HepG2 (cell line): ENCODE measurements at regions not wholly inside any gene's neighbourhood (a gene's known extent, or its start where the extent isn't known, plus 50 kb on each side); places are given as distances from the start of the nearest gene placed in this dataset.

Experiments used
- ATF1 ChIP-seq: IDR thresholded peaks from 2 replicates; pipeline ENCODE4 v1.6.1; 2016; ENCODE audit warnings: mild to moderate bottlenecking, control low read depth
- ATF7-NPFF ChIP-seq: sonication (generic); formaldehyde crosslinking; IDR thresholded peaks from 2 replicates; pipeline ENCODE4 v1.8.1; 2023; ENCODE audit warnings: mild to moderate bottlenecking, low read depth, missing genetic modification reagents, moderate library complexity
- CEBPB ChIP-seq: IDR thresholded peaks from 2 replicates; pipeline ENCODE4 v1.6.1; 2011; ENCODE audit warnings: low read depth, low read length, improper control_type of control experiment, borderline replicate concordance
- FLYWCH1 ChIP-seq: sonication (generic); formaldehyde crosslinking; IDR thresholded peaks from 2 replicates; pipeline ENCODE4 v1.8.1; 2023; ENCODE audit warnings: mild to moderate bottlenecking, missing genetic modification reagents
- HCFC1 ChIP-seq: fragments of 150-350 bp; IDR thresholded peaks from 2 replicates; pipeline ENCODE4 v1.6.1; 2014; ENCODE audit warnings: low read depth, low read length
- KDM5B ChIP-seq: sonication (generic); formaldehyde crosslinking; IDR thresholded peaks from 2 replicates; pipeline ENCODE4 v1.4.0; 2020; ENCODE audit warnings: missing genetic modification reagents, mild to moderate bottlenecking, borderline replicate concordance
- SMARCC2 ChIP-seq: fragments of 450-650 bp; IDR thresholded peaks from 2 replicates; pipeline ENCODE4 v1.6.1; 2017; ENCODE audit warnings: antibody characterized with exemption, mild to moderate bottlenecking
- SMC3 ChIP-seq: IDR thresholded peaks from 2 replicates; pipeline ENCODE4 v1.6.1; 2011; ENCODE audit warnings: low read length, improper control_type of control experiment
- ZC3H4 ChIP-seq: sonication (generic); formaldehyde crosslinking; IDR thresholded peaks from 2 replicates; pipeline ENCODE4 v1.4.0; 2020; ENCODE audit warnings: missing genetic modification reagents, borderline replicate concordance
- ZFX ChIP-seq: sonication (generic); formaldehyde crosslinking; IDR thresholded peaks from 2 replicates; pipeline ENCODE4 v1.4.0; 2020; ENCODE audit warnings: mild to moderate bottlenecking, low read depth, missing genetic modification reagents, moderate library complexity
- ZKSCAN1 ChIP-seq: fragments of 150-350 bp; IDR thresholded peaks from 2 replicates; pipeline ENCODE4 v1.6.1; 2014; ENCODE audit warnings: low read length
- ZNF253 ChIP-seq: sonication (generic); formaldehyde crosslinking; IDR thresholded peaks from 2 replicates; pipeline ENCODE4 v1.8.0; 2022; ENCODE audit warnings: mild to moderate bottlenecking, missing genetic modification reagents, borderline replicate concordance
- ZNF256 ChIP-seq: sonication (generic); formaldehyde crosslinking; conservative IDR thresholded peaks from 2 replicates; pipeline ENCODE4 v1.4.0; 2020; ENCODE audit warnings: missing genetic modification reagents
- ZNF326 ChIP-seq: sonication (generic); formaldehyde crosslinking; IDR thresholded peaks from 2 replicates; pipeline ENCODE4 v1.4.0; 2020; ENCODE audit warnings: missing genetic modification reagents, borderline replicate concordance
- ZNF431 ChIP-seq: sonication (generic); formaldehyde crosslinking; IDR thresholded peaks from 2 replicates; pipeline ENCODE4 v1.9.0; 2022; ENCODE audit warnings: missing genetic modification reagents, low read depth, mild to moderate bottlenecking, borderline replicate concordance
- ZNF460 ChIP-seq: sonication (generic); formaldehyde crosslinking; IDR thresholded peaks from 2 replicates; pipeline ENCODE4 v1.5.1; 2020; ENCODE audit warnings: missing genetic modification reagents, mild to moderate bottlenecking, borderline replicate concordance
- ZNF598 ChIP-seq: sonication (generic); formaldehyde crosslinking; IDR thresholded peaks from 2 replicates; pipeline ENCODE4 v1.5.1; 2020; ENCODE audit warnings: mild to moderate bottlenecking, missing genetic modification reagents, borderline replicate concordance
- ZNF672 ChIP-seq: sonication (generic); formaldehyde crosslinking; IDR thresholded peaks from 2 replicates; pipeline ENCODE4 v1.8.1; 2022; ENCODE audit warnings: missing genetic modification reagents
- ZNF709 ChIP-seq: sonication (generic); formaldehyde crosslinking; IDR thresholded peaks from 2 replicates; pipeline ENCODE4 v1.5.0; 2020; ENCODE audit warnings: mild to moderate bottlenecking, missing genetic modification reagents
- ZNF761 ChIP-seq: sonication (generic); formaldehyde crosslinking; conservative IDR thresholded peaks from 2 replicates; pipeline ENCODE4 v1.4.0; 2020; ENCODE audit warnings: mild to moderate bottlenecking, missing genetic modification reagents
- ZNF780A ChIP-seq: sonication (generic); formaldehyde crosslinking; IDR thresholded peaks from 2 replicates; pipeline ENCODE4 v1.8.0; 2022; ENCODE audit warnings: mild to moderate bottlenecking, missing genetic modification reagents, moderate library complexity
- ZNF850 ChIP-seq: sonication (generic); formaldehyde crosslinking; conservative IDR thresholded peaks from 2 replicates; pipeline ENCODE4 v1.9.0; 2021; ENCODE audit warnings: mild to moderate bottlenecking, missing genetic modification reagents
- TF ChIP-seq, protein P1 (sequence below): sonication (generic); formaldehyde crosslinking; IDR thresholded peaks from 2 replicates; pipeline ENCODE4 v1.4.0; 2020; ENCODE audit warnings: mild to moderate bottlenecking, missing genetic modification reagents
- TF ChIP-seq, protein P2 (sequence below): sonication (generic); formaldehyde crosslinking; IDR thresholded peaks from 2 replicates; pipeline ENCODE4 v1.4.0; 2020; ENCODE audit warnings: missing genetic modification reagents
- TF ChIP-seq, protein P3 (sequence below): sonication (generic); formaldehyde crosslinking; IDR thresholded peaks from 2 replicates; pipeline ENCODE4 v1.5.0; 2020; ENCODE audit warnings: mild to moderate bottlenecking, missing genetic modification reagents, moderate library complexity

DNA sequence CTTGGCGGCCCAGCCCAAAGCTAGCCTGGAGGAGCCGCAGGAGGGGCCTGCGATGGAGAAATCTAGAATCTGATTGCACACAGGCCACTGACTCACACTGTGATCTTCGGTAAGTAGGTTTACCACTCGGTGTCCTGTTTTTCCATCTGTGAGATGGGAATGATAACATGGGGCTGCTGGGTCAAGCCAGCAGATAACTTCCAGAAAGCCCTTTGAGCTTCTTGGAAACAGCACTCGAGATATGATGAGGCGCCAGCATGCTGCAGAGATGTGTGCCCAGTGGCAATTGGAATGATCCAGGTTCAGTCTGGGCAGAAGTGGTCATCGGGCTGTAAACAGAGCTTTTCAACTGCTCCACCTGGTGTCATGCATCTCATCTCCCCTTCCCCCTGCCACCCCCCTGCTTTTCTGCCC lies 771.3 kb upstream of the TBX3 start (continued):
- TF ChIP-seq ZNF431 (CRISPR knock-in tag) = no peak
- no peak for TF ChIP-seq HCFC1
- TF ChIP-seq, protein P1, sequence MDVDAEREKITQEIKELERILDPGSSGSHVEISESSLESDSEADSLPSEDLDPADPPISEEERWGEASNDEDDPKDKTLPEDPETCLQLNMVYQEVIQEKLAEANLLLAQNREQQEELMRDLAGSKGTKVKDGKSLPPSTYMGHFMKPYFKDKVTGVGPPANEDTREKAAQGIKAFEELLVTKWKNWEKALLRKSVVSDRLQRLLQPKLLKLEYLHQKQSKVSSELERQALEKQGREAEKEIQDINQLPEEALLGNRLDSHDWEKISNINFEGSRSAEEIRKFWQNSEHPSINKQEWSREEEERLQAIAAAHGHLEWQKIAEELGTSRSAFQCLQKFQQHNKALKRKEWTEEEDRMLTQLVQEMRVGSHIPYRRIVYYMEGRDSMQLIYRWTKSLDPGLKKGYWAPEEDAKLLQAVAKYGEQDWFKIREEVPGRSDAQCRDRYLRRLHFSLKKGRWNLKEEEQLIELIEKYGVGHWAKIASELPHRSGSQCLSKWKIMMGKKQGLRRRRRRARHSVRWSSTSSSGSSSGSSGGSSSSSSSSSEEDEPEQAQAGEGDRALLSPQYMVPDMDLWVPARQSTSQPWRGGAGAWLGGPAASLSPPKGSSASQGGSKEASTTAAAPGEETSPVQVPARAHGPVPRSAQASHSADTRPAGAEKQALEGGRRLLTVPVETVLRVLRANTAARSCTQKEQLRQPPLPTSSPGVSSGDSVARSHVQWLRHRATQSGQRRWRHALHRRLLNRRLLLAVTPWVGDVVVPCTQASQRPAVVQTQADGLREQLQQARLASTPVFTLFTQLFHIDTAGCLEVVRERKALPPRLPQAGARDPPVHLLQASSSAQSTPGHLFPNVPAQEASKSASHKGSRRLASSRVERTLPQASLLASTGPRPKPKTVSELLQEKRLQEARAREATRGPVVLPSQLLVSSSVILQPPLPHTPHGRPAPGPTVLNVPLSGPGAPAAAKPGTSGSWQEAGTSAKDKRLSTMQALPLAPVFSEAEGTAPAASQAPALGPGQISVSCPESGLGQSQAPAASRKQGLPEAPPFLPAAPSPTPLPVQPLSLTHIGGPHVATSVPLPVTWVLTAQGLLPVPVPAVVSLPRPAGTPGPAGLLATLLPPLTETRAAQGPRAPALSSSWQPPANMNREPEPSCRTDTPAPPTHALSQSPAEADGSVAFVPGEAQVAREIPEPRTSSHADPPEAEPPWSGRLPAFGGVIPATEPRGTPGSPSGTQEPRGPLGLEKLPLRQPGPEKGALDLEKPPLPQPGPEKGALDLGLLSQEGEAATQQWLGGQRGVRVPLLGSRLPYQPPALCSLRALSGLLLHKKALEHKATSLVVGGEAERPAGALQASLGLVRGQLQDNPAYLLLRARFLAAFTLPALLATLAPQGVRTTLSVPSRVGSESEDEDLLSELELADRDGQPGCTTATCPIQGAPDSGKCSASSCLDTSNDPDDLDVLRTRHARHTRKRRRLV (CRISPR knock-in tag) = no peak
- no peak for TF ChIP-seq ZNF460
- no peak for TF ChIP-seq ZNF709 (CRISPR knock-in tag)
- TF ChIP-seq, protein P2, sequence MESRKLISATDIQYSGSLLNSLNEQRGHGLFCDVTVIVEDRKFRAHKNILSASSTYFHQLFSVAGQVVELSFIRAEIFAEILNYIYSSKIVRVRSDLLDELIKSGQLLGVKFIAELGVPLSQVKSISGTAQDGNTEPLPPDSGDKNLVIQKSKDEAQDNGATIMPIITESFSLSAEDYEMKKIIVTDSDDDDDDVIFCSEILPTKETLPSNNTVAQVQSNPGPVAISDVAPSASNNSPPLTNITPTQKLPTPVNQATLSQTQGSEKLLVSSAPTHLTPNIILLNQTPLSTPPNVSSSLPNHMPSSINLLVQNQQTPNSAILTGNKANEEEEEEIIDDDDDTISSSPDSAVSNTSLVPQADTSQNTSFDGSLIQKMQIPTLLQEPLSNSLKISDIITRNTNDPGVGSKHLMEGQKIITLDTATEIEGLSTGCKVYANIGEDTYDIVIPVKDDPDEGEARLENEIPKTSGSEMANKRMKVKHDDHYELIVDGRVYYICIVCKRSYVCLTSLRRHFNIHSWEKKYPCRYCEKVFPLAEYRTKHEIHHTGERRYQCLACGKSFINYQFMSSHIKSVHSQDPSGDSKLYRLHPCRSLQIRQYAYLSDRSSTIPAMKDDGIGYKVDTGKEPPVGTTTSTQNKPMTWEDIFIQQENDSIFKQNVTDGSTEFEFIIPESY (CRISPR knock-in tag) = peak; percentile 47; the same call in 1 of the 2 replicates
- no peak for TF ChIP-seq ZKSCAN1
- no peak for TF ChIP-seq ZNF253
- no peak; the same call in 1 of the 2 replicates for TF ChIP-seq ZFX (CRISPR knock-in tag)
- peak; percentile 7; the same call in 1 of the 2 replicates for TF ChIP-seq CEBPB
- no peak for TF ChIP-seq FLYWCH1 (CRISPR knock-in tag)
- no peak for TF ChIP-seq ZNF326
- TF ChIP-seq ZNF256 = no peak
- no peak for TF ChIP-seq ZNF672 (CRISPR knock-in tag)
- TF ChIP-seq SMARCC2 = no peak
- TF ChIP-seq KDM5B (CRISPR knock-in tag) = no peak
- no peak for TF ChIP-seq SMC3
- no peak for TF ChIP-seq ZNF850 (CRISPR knock-in tag)
- TF ChIP-seq, protein P3, sequence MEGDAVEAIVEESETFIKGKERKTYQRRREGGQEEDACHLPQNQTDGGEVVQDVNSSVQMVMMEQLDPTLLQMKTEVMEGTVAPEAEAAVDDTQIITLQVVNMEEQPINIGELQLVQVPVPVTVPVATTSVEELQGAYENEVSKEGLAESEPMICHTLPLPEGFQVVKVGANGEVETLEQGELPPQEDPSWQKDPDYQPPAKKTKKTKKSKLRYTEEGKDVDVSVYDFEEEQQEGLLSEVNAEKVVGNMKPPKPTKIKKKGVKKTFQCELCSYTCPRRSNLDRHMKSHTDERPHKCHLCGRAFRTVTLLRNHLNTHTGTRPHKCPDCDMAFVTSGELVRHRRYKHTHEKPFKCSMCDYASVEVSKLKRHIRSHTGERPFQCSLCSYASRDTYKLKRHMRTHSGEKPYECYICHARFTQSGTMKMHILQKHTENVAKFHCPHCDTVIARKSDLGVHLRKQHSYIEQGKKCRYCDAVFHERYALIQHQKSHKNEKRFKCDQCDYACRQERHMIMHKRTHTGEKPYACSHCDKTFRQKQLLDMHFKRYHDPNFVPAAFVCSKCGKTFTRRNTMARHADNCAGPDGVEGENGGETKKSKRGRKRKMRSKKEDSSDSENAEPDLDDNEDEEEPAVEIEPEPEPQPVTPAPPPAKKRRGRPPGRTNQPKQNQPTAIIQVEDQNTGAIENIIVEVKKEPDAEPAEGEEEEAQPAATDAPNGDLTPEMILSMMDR (CRISPR knock-in tag) = peak; percentile 30; the same call in 1 of the 2 replicates
- no peak for TF ChIP-seq ATF7-NPFF
- no peak for TF ChIP-seq ATF1 (CRISPR knock-in tag)
- TF ChIP-seq ZNF761 (CRISPR knock-in tag) = no peak
- no peak for TF ChIP-seq ZC3H4
- TF ChIP-seq ZNF780A (CRISPR knock-in tag) = no peak
- no peak for TF ChIP-seq ZNF598
